ENCODE measurements at regions not wholly inside any gene's neighbourhood (a gene's known extent, or its start where the extent isn't known, plus 50 kb on each side); places are given as distances from the start of the nearest gene placed in this dataset.

DNA sequence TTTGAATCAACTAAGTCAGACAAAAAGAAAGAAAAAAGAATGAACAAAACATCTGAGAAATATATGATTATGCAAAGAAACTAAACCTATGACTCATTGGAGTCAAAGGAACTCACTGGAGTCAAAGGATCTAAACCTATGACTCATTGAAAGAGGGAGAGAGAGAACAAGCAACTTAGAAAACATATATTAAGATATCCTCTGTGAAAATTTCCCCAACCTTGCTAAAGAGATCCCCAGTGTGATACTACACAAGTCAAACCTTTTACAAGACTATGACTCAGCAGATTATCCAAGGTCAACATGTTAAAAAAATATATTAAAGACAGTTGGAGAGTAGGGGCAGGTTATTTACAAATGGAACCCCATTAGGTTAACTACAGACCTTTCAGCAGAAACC is 1538.3 kb downstream of the NCAM2 start:
- Histone ChIP-seq H3K36me3 (ENCODE audit: control insufficient read depth, insufficient read depth, low read length) (no peaks in the 10 kb centered on the region), H3K9me3 (ENCODE audit: control insufficient read depth, low read length) (peaks cover 3% of the 10 kb centered on the region), H3K27ac (ENCODE audit: insufficient read depth, low read length, poor library complexity, severe bottlenecking) (no peak overlapping the region), H3K4me3 (ENCODE audit: insufficient read depth, low read depth, low read length, poor library complexity, severe bottlenecking) (no peak overlapping the region), H3K27me3 (replicated peaks; ENCODE audit: control insufficient read depth, insufficient read depth, low read length, poor library complexity, severe bottlenecking) (no peaks in the 10 kb centered on the region), H3K4me1 (ENCODE audit: control insufficient read depth, insufficient read depth, low read length, poor library complexity, severe bottlenecking) (no peaks in the 10 kb centered on the region)
- DNase-seq: no peak

DNA sequence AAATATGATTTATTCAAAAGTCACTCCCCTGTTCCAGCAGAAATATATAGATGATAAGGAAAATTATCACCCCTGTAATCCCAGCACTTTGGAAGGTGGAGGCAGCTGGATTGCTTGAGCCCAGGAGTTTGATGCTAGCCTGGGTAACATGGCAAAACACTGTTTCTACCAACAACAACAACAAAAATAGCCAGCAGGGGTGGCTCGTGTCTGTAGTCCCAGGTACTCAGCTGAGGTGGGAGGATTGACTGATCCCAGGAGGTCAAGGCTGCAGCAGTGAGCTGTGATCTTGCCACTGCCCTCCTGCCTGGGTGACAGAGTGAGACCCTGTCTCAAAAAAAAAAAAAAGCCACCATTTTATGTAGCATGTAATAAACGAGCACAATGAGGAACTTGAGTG is 1546.5 kb downstream of the NCAM2 start:
- Histone ChIP-seq H3K36me3 (ENCODE audit: control insufficient read depth, insufficient read depth, low read length) (no peaks in the 10 kb centered on the region), H3K4me3 (ENCODE audit: insufficient read depth, low read depth, low read length, poor library complexity, severe bottlenecking) (no peak overlapping the region), H3K27me3 (replicated peaks; ENCODE audit: control insufficient read depth, insufficient read depth, low read length, poor library complexity, severe bottlenecking) (no peaks in the 10 kb centered on the region), H3K27ac (ENCODE audit: insufficient read depth, low read length, poor library complexity, severe bottlenecking) (no peak overlapping the region), H3K9me3 (ENCODE audit: control insufficient read depth, low read length) (no peaks in the 10 kb centered on the region), H3K4me1 (ENCODE audit: control insufficient read depth, insufficient read depth, low read length, poor library complexity, severe bottlenecking) (no peaks in the 10 kb centered on the region)
- DNase-seq: no peak

DNA sequence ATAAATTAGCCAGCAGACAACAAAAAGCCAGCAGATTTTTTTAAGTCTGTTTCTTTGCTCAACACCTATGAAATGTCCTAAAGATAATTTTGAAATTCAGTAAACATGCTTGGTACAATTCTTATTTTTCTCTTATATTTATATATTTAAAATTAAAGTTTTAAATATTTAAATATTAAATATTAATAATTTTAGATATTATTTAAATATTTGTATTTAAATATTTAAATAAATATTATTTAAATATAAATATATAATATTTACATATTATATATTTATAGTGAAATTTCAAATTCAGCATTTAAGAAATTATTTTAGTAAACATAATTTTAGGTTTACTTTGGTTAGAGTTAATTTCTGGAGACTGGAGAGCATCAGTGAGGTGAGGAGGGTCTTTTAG is 1554.2 kb downstream of the NCAM2 start:
- Histone ChIP-seq H3K9me3 (ENCODE audit: control insufficient read depth, low read length) (no peaks in the 10 kb centered on the region), H3K27me3 (replicated peaks; ENCODE audit: control insufficient read depth, insufficient read depth, low read length, poor library complexity, severe bottlenecking) (no peaks in the 10 kb centered on the region), H3K27ac (ENCODE audit: insufficient read depth, low read length, poor library complexity, severe bottlenecking) (no peak overlapping the region), H3K4me1 (ENCODE audit: control insufficient read depth, insufficient read depth, low read length, poor library complexity, severe bottlenecking) (no peaks in the 10 kb centered on the region), H3K4me3 (ENCODE audit: insufficient read depth, low read depth, low read length, poor library complexity, severe bottlenecking) (no peak overlapping the region), H3K36me3 (ENCODE audit: control insufficient read depth, insufficient read depth, low read length) (no peaks in the 10 kb centered on the region)
- no peak for DNase-seq

GRCh38 chr21:22554690-22555316 is 1556.6 kb downstream of the NCAM2 start:
- Histone ChIP-seq H3K4me3 (ENCODE audit: insufficient read depth, low read depth, low read length, poor library complexity, severe bottlenecking) (no peak overlapping the region), H3K9me3 (ENCODE audit: control insufficient read depth, low read length) (no peaks in the 10 kb centered on the region), H3K27ac (ENCODE audit: insufficient read depth, low read length, poor library complexity, severe bottlenecking) (no peak overlapping the region), H3K36me3 (ENCODE audit: control insufficient read depth, insufficient read depth, low read length) (no peaks in the 10 kb centered on the region), H3K27me3 (replicated peaks; ENCODE audit: control insufficient read depth, insufficient read depth, low read length, poor library complexity, severe bottlenecking) (no peaks in the 10 kb centered on the region), H3K4me1 (ENCODE audit: control insufficient read depth, insufficient read depth, low read length, poor library complexity, severe bottlenecking) (no peaks in the 10 kb centered on the region)
- DNase-seq: no peak

DNA sequence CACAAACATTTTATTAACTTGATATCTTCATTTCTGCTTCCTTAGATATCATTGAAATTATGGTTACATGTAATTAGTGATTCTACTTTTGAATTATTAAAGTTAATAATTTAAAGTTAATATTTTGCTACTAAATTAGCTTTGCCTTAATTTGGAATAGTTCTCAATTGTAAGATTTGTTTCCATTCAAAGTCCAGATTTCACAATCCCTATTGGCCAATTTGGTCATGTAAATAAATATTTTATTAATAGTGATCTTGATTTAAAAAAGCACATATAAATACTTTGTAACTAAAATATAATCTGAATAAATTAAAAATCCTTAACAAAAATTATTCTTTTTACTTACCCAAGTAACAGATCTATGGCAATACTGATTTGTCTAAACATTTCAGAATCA is 1558.6 kb downstream of the NCAM2 start:
- no peak overlapping the region for H3K4me3 ChIP-seq (ENCODE audit: insufficient read depth, low read depth, low read length, poor library complexity, severe bottlenecking)
- no peaks in the 10 kb centered on the region for H3K4me1 ChIP-seq (ENCODE audit: control insufficient read depth, insufficient read depth, low read length, poor library complexity, severe bottlenecking)
- no peaks in the 10 kb centered on the region for H3K27me3 ChIP-seq (replicated peaks; ENCODE audit: control insufficient read depth, insufficient read depth, low read length, poor library complexity, severe bottlenecking)

DNA sequence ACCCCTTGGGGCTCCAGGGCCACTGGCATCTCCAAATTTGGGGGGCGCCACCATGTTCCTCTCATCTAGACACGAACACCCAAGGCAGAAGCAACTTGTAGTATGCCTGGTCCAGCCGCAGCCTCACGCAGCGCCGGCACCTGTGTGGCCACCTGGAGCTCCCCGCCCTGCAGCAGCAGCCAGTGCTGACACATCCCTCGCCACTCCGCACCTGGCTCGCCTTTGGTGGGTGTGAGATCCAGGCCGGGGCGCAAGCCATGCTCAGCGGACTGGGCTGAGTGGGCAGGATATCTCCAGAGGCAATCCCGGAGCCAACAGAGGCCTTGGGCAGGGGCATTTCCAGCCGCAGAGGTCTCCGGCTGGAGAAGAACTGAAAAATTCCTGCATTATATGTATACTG is 1563.7 kb downstream of the NCAM2 start:
- Histone ChIP-seq H3K4me1 (ENCODE audit: control insufficient read depth, insufficient read depth, low read length, poor library complexity, severe bottlenecking) (no peaks in the 10 kb centered on the region), H3K36me3 (ENCODE audit: control insufficient read depth, insufficient read depth, low read length) (no peaks in the 10 kb centered on the region), H3K27ac (ENCODE audit: insufficient read depth, low read length, poor library complexity, severe bottlenecking) (no peak overlapping the region), H3K27me3 (replicated peaks; ENCODE audit: control insufficient read depth, insufficient read depth, low read length, poor library complexity, severe bottlenecking) (no peaks in the 10 kb centered on the region), H3K9me3 (ENCODE audit: control insufficient read depth, low read length) (no peaks in the 10 kb centered on the region), H3K4me3 (ENCODE audit: insufficient read depth, low read depth, low read length, poor library complexity, severe bottlenecking) (no peak overlapping the region)
- DNase-seq: no peak

More for the DNA sequence above, 1558.6 kb downstream of the NCAM2 start:
- H3K36me3 ChIP-seq (ENCODE audit: control insufficient read depth, insufficient read depth, low read length): no peaks in the 10 kb centered on the region
- H3K9me3 ChIP-seq (ENCODE audit: control insufficient read depth, low read length): no peaks in the 10 kb centered on the region
- DNase-seq: no peak
- no peak overlapping the region for H3K27ac ChIP-seq (ENCODE audit: insufficient read depth, low read length, poor library complexity, severe bottlenecking)

DNA sequence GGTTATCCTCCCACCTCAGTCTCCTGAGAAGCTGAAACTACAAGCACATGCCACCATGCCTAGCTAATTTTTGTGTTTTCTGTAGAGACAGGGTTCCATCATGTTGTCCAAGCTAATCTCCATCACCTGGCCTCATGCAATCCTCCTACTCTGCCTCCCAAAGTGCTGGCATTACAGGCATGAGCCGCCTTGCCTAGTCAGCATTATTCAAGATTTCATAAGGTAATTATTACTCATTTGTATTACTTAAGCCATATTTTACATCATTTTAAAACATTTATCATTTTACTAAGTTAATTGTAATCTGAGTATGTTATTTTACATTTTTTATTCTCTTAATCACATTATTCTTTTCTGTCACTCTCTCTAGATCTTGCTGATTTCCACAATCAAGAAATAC is 1575.6 kb downstream of the NCAM2 start:
- Histone ChIP-seq H3K36me3 (ENCODE audit: control insufficient read depth, insufficient read depth, low read length) (no peaks in the 10 kb centered on the region), H3K4me1 (ENCODE audit: control insufficient read depth, insufficient read depth, low read length, poor library complexity, severe bottlenecking) (no peaks in the 10 kb centered on the region), H3K4me3 (ENCODE audit: insufficient read depth, low read depth, low read length, poor library complexity, severe bottlenecking) (no peak overlapping the region), H3K27ac (ENCODE audit: insufficient read depth, low read length, poor library complexity, severe bottlenecking) (no peak overlapping the region), H3K27me3 (replicated peaks; ENCODE audit: control insufficient read depth, insufficient read depth, low read length, poor library complexity, severe bottlenecking) (no peaks in the 10 kb centered on the region), H3K9me3 (ENCODE audit: control insufficient read depth, low read length) (no peaks in the 10 kb centered on the region)
- DNase-seq: no peak

DNA sequence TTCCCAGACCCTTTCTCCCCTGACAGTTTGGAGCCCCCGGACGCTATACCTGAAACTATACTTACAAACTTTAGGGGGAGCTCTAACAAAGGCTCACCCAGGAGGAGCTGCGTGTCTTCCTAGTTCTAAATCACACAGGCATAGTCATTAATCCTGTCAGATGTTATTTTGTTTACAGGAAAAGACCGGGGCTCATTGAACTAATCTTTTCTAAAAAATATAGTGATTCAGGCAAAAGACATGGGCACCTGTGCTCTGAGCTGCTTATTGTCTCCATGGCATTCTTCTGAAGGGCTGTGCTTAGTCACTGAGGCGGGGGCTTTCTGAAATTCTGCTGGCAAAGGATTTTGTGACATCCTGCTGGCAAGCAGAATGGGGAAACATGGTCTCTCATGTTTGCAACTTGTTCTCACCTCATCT is 1577.0 kb downstream of the NCAM2 start:
- Histone ChIP-seq H3K9me3 (ENCODE audit: control insufficient read depth, low read length) (no peaks in the 10 kb centered on the region), H3K36me3 (ENCODE audit: control insufficient read depth, insufficient read depth, low read length) (no peaks in the 10 kb centered on the region), H3K27ac (ENCODE audit: insufficient read depth, low read length, poor library complexity, severe bottlenecking) (no peak overlapping the region), H3K27me3 (replicated peaks; ENCODE audit: control insufficient read depth, insufficient read depth, low read length, poor library complexity, severe bottlenecking) (no peaks in the 10 kb centered on the region), H3K4me1 (ENCODE audit: control insufficient read depth, insufficient read depth, low read length, poor library complexity, severe bottlenecking) (no peaks in the 10 kb centered on the region), H3K4me3 (ENCODE audit: insufficient read depth, low read depth, low read length, poor library complexity, severe bottlenecking) (no peak overlapping the region)
- no peak for DNase-seq

- DNase-seq: no peak
- Histone ChIP-seq H3K27me3 (replicated peaks; ENCODE audit: control insufficient read depth, insufficient read depth, low read length, poor library complexity, severe bottlenecking) (no peaks in the 10 kb centered on the region), H3K4me3 (ENCODE audit: insufficient read depth, low read depth, low read length, poor library complexity, severe bottlenecking) (no peak overlapping the region), H3K4me1 (ENCODE audit: control insufficient read depth, insufficient read depth, low read length, poor library complexity, severe bottlenecking) (no peaks in the 10 kb centered on the region), H3K9me3 (ENCODE audit: control insufficient read depth, low read length) (no peaks in the 10 kb centered on the region), H3K36me3 (ENCODE audit: control insufficient read depth, insufficient read depth, low read length) (no peaks in the 10 kb centered on the region), H3K27ac (ENCODE audit: insufficient read depth, low read length, poor library complexity, severe bottlenecking) (no peak overlapping the region)
These were observed 1581.5 kb downstream of the NCAM2 start for GRCh38 chr21:22579741-22580140.

GRCh38 chr21:22582026-22582425 is 1583.8 kb downstream of the NCAM2 start:
- H3K9me3 ChIP-seq (ENCODE audit: control insufficient read depth, low read length): no peaks in the 10 kb centered on the region

More at GRCh38 chr21:22582026-22582425, 1583.8 kb downstream of the NCAM2 start:
- Histone ChIP-seq H3K27ac (ENCODE audit: insufficient read depth, low read length, poor library complexity, severe bottlenecking) (no peak overlapping the region), H3K27me3 (replicated peaks; ENCODE audit: control insufficient read depth, insufficient read depth, low read length, poor library complexity, severe bottlenecking) (no peaks in the 10 kb centered on the region), H3K36me3 (ENCODE audit: control insufficient read depth, insufficient read depth, low read length) (no peaks in the 10 kb centered on the region), H3K4me3 (ENCODE audit: insufficient read depth, low read depth, low read length, poor library complexity, severe bottlenecking) (no peak overlapping the region), H3K4me1 (ENCODE audit: control insufficient read depth, insufficient read depth, low read length, poor library complexity, severe bottlenecking) (no peaks in the 10 kb centered on the region)
- DNase-seq: no peak

Data from effector memory CD4-positive, alpha-beta T cell (primary cell).